Epidermal melanocyte (primary cell): ENCODE measurements at regions not wholly inside any gene's neighbourhood (a gene's known extent, or its start where the extent isn't known, plus 50 kb on each side); places are given as distances from the start of the nearest gene placed in this dataset.
"Not testable (repeated sequence)": the region's sequence is repeated elsewhere in the genome, so short reads cannot be mapped to it uniquely, and the experiment has no call there.

ENCODE experiments used
- DNase-seq: peaks from one replicate; pipeline ENCODE4 v3.0.0; 2011; ENCODE audit warnings: low spot score; ENCODE audit not compliant: insufficient read length

- no peak for DNase-seq
Measured at GRCh38 chr1:245062741-245063305, 92.0 kb upstream of the KIF26B start.

DNA sequence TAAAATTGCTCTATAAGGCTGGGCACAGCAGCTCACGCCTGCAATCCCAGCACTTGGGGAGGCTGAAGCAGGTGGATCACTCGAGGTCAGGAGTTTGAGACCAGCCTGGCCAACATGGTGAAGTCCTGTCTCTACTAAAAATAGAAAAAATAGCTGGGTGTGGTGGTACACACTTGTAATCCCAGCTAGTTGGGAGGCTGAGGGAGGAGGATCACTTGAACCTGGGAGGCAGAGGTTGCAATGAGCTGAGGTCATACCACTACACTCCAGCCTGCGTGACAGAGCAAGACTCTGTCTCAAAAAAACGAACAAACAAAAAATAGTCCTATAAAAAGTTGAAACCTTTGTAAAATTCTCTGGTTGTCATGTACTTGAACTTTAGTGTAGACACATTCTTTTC lies 93.0 kb upstream of the KIF26B start:
- DNase-seq, result not testable (repeated sequence)

DNA sequence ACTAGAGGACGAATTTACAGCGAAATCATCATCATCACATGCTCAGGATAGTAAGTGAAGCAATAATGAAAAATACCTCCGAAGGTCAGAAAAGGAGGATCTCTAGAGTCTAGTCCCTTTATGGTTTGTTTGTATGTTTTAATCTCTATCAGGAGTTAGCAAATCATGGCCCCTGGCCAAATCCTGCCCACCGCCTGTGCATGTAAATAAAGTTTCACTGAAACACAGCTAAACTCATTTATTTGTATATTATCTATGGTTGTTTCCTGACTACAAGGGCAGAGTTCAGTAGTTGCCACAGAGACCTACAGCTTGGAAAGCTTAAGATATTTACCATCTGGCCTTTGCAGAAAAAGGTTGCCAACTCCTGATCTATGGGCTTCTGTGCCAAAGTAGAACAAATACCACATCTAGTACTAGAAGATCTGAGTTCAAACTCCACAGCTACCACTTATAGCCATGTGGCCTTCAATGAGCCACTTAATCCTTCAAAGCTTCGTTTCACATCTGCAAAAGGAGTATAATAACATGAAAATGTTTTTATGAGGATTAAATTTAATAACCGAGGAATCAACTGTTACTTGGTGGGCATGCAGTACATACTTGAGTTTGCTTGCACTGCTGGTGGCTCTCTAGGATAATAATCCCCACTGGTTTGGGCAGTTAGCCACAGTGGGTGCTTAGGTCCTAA lies 94.0 kb upstream of the KIF26B start:
- no peak for DNase-seq

DNA sequence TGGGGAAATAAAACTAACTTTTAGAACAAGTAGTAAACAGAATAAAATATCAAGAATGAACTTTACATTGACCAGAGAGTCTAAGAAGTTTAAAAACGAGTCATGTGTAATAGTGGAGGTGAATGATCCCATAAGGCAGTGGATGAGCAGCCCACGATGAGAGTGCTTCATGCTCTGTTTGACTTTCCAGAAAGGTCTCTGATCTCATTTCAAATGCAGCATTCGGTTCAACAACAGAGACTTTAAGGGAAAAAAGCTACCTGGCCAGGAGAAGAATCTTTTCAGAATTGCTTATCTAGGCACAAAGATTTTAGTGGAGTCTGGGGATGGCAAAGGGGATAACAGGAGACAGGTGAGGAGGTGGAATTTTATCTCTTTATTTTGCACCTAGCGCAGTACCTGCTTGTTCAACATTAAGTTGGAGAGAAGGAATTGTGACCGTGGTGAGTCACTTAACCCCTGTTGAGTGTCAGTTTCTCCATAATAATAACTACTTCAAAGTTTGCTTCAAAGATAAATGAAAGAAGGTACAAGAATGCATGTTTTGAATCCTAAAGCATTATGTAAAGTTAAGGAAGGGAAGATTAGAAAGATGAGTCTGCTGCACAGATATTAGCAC lies 94.9 kb upstream of the KIF26B start:
- DNase-seq, result no peak

- DNase-seq, result no peak
Measured at GRCh38 chr1:245058882-245059281, 95.9 kb upstream of the KIF26B start.

DNA sequence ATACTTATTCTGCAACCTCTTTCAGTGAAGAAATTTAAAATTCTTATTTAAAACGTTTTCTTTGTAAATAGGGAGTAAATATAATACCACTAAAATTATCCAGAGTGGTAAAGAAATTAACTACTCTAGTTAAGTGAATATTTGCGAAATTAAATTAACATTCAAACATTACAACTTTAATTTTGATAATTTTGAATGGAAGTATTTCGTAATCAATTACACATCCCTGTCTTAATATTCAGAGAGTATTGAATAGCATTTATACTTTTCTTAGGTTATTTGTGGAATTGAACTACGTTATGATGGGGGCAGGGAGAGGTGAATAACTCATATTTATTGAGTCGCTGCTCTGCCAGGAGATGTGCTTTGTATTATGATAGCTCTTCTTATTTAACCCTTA lies 96.3 kb upstream of the KIF26B start:
- DNase-seq, result no peak

DNA sequence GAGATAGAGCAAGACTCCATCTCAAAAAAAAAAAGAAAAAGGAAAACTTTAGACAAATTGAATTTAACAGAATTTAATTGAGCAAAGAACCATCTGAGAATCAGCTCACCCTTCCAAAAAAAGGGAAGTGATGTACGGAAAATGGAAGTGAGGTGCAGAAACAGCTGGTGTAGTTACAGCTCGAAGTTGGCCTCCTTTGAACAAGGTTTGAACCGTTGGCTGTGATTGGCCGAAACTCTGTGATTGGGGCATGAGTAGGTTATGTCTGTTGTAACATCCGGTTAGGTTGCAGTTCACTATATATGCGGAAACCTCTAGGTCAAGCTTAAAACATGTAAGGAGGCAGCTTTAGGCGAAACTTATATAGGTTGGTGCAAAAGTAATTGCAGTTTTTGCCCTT lies 97.9 kb upstream of the KIF26B start:
- DNase-seq, result no peak

- not testable (repeated sequence) for DNase-seq
Measured at GRCh38 chr1:245056296-245056695, 98.5 kb upstream of the KIF26B start.

DNA sequence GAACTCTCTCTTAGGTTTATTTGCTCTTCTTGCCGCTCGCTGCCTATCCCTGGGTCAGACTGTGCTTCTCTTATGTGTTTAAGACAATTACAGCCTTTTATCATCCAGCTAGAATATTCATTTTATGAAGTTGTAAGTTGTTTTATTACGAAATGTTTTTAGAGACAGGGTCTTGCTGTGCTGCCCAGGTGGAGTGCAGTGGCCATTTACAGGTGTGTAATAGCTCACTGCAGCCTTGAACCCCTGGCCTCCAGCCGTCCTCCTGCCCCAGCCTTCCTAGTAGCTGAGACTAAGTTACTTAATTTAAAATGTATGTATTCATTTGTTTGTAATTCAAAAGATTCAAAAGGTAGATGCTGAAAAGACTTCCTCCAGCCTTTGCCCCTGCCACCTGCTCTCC lies 99.0 kb upstream of the KIF26B start:
- no peak for DNase-seq

- DNase-seq, result no peak
Measured at GRCh38 chr1:245054507-245055270, 100.1 kb upstream of the KIF26B start.

- DNase-seq, result no peak
Measured at GRCh38 chr1:245054105-245054504, 100.7 kb upstream of the KIF26B start.

DNA sequence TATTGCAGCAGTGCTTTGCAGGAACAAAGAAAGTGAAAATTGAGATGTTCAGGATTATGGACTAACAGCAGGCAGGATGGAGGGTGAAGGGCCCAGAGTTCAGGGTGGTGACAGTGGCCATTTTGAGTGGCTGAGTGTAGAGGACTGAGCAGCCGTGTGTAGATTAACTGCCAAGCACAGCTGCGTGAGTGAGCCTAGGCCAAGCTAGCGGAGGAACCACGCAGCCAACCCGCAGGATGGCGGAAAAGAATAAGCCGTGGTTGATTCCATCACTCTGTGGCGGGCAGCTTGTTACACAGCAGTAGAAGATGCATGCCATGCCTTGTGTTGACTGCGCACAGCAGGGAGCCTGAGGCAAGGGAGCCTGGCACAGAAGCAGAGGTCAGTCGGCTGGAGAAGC lies 102.5 kb upstream of the KIF26B start:
- no peak for DNase-seq

- DNase-seq, result no peak
Measured at GRCh38 chr1:245051349-245052221, 103.2 kb upstream of the KIF26B start.

DNA sequence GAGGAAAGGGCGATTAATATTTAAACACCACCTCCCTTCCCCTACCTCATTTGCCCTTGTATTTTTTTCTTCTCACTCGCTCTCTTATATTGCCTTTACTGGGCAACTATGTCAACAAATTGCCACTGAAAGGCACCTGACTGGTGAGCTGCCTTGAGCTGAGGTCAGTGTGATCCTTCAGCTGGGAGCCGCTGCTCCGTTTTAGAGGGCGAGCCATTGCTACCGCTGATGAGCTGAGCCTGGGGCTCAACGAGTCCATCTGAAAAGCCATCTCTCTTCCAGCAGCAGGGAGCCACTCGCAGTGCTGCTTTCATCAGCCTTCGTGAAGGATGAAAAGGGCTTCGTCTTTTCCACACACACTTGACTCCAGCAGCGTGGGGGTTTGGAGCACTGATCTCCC lies 108.0 kb upstream of the KIF26B start:
- DNase-seq, result no peak

GRCh38 chr1:245046315-245046714 lies 108.5 kb upstream of the KIF26B start:
- no peak for DNase-seq

- no peak for DNase-seq
Measured at GRCh38 chr1:245045087-245045881, 109.5 kb upstream of the KIF26B start.

GRCh38 chr1:245043611-245043940 lies 111.2 kb upstream of the KIF26B start:
- no peak for DNase-seq

DNA sequence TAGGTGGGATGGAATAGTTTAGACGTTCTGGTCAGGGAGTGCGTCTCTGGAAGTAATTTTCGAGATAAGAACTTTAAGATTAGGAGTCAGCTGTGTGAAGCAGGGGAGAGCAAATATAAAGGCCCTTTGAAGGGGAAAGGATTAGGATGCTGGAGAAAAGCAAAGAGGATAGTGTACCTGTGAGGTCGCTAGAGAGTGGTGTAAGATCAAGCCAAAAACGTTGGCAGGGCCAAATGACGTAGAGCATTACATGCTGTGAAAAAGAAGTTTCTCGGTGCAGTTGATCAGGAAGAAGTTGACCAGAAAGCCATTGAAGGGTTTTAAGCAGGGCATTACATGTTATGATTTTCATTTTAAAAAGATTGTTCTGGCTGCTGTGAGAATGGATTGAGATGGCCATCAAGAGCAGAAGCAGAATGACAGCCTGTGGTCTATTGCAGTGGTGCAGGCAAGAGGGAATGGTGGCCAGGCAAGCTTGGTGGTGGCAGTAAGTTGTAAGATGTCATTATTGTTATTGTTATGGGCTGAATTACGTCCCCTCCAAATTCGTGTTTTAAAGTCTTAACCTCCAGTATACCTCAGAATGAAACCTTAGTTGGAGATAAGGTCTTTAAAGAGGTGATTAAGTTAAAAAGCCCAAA lies 113.6 kb upstream of the KIF26B start:
- no peak for DNase-seq

GRCh38 chr1:245039196-245039595 lies 115.6 kb upstream of the KIF26B start:
- DNase-seq, result no peak

- DNase-seq, result no peak
Measured at GRCh38 chr1:245036102-245036501, 118.7 kb upstream of the KIF26B start.
